BLaER1 treated with 17β-estradiol and CSF1 and Interleukin-3, amounts not matched to agents 10 nM and 100 nM (cell line): ENCODE measurements at regions not wholly inside any gene's neighbourhood (a gene's known extent, or its start where the extent isn't known, plus 50 kb on each side); places are given as distances from the start of the nearest gene placed in this dataset.

Experiments
- H3K27ac ChIP-seq, 11 experiments: shearing (Covaris generic); formaldehyde crosslinking; 2 replicates each; pipeline ENCODE4 v1.8.1; 2022
- H3K27me3 ChIP-seq, 11 experiments: shearing (Covaris generic); formaldehyde crosslinking; 2 replicates each; pipeline ENCODE4 v1.8.1; 2022
- H3K36me3 ChIP-seq, 11 experiments: shearing (Covaris generic); formaldehyde crosslinking; 2 replicates each; pipeline ENCODE4 v1.8.1; 2022
- H3K4me1 ChIP-seq, 10 experiments: shearing (Covaris generic); formaldehyde crosslinking; 2 replicates each; pipeline ENCODE4 v1.8.1; 2022
- H3K4me2 ChIP-seq, 11 experiments: shearing (Covaris generic); formaldehyde crosslinking; 2 replicates each; pipeline ENCODE4 v1.8.1; 2022
- H3K4me3 ChIP-seq, 10 experiments: shearing (Covaris generic); formaldehyde crosslinking; 2 replicates each; pipeline ENCODE4 v1.8.1; 2022
- H3K9ac ChIP-seq, 11 experiments: shearing (Covaris generic); formaldehyde crosslinking; 2 replicates each; pipeline ENCODE4 v1.8.1; 2022
- H3K9me3 ChIP-seq, 11 experiments: shearing (Covaris generic); formaldehyde crosslinking; replicated peaks in 1 of 11; 2 replicates each; pipeline ENCODE4 v1.8.1; 2022
- H4K20me1 ChIP-seq, 11 experiments: shearing (Covaris generic); formaldehyde crosslinking; 2 replicates each; pipeline ENCODE4 v1.8.1; 2022
- Cebpa-rat ChIP-seq, 11 experiments: shearing (Covaris generic); IDR thresholded peaks; 2 replicates each; pipeline ENCODE4 v1.8.1; 2022

- no peak for TF ChIP-seq Cebpa-rat (IDR thresholded peaks at IDR 0.05)
- Histone ChIP-seq H3K9ac (no peak overlapping the region), H3K4me3 (no peak overlapping the region), H3K27me3 (no peaks in the 10 kb centered on the region), H3K4me1 (no peaks in the 10 kb centered on the region), H3K27ac (no peak overlapping the region), H3K4me2 (no peak overlapping the region), H3K9me3 (no peaks in the 10 kb centered on the region), H3K36me3 (no peaks in the 10 kb centered on the region), H4K20me1 (no peaks in the 10 kb centered on the region)
Measured at GRCh38 chr9:118230329-118230728, 526.1 kb downstream of the TLR4 start.

- Histone ChIP-seq H3K27me3 (no peaks in the 10 kb centered on the region), H4K20me1 (no peaks in the 10 kb centered on the region), H3K36me3 (no peaks in the 10 kb centered on the region), H3K9ac (no peak overlapping the region), H3K4me3 (no peak overlapping the region), H3K9me3 (peaks cover 0 to 18% (median 8%) of the 10 kb centered on the region in 11 experiments; a peak in 9 of 22 replicates), H3K27ac (no peak overlapping the region), H3K4me1 (no peaks in the 10 kb centered on the region), H3K4me2 (no peak overlapping the region)
- TF ChIP-seq Cebpa-rat (IDR thresholded peaks at IDR 0.05): no peak
Measured at GRCh38 chr9:118236625-118237024, 532.4 kb downstream of the TLR4 start.

- H3K4me1 ChIP-seq: no peaks in the 10 kb centered on the region
- no peak overlapping the region for H3K9ac ChIP-seq
- no peak overlapping the region for H3K4me2 ChIP-seq
- peaks cover 11 to 29% (median 19%) of the 10 kb centered on the region in 11 experiments for H3K9me3 ChIP-seq
- H3K27ac ChIP-seq: no peak overlapping the region
- H3K36me3 ChIP-seq: no peaks in the 10 kb centered on the region
- no peaks in the 10 kb centered on the region for H4K20me1 ChIP-seq
- H3K27me3 ChIP-seq: no peaks in the 10 kb centered on the region
- no peak for TF ChIP-seq Cebpa-rat (IDR thresholded peaks at IDR 0.05)
- H3K4me3 ChIP-seq: no peak overlapping the region
Measured at GRCh38 chr9:118238139-118238538, 533.9 kb downstream of the TLR4 start.

- TF ChIP-seq Cebpa-rat (IDR thresholded peaks at IDR 0.05): no peak
- H3K27ac ChIP-seq: no peak overlapping the region
- no peaks in the 10 kb centered on the region for H3K36me3 ChIP-seq
- no peaks in the 10 kb centered on the region for H3K4me1 ChIP-seq
- H3K4me3 ChIP-seq: no peak overlapping the region
- H3K9me3 ChIP-seq: peaks cover 12 to 17% (median 14%) of the 10 kb centered on the region in 11 experiments; a peak in 21 of 22 replicates
- H3K4me2 ChIP-seq: no peak overlapping the region
- H3K9ac ChIP-seq: no peak overlapping the region
- no peaks in the 10 kb centered on the region for H3K27me3 ChIP-seq
- no peaks in the 10 kb centered on the region for H4K20me1 ChIP-seq
Measured at GRCh38 chr9:118252027-118252426, 547.8 kb downstream of the TLR4 start.

- Histone ChIP-seq H3K4me1 (no peaks in the 10 kb centered on the region), H3K4me2 (no peak overlapping the region), H3K27ac (no peak overlapping the region), H4K20me1 (no peaks in the 10 kb centered on the region), H3K9ac (no peak overlapping the region), H3K36me3 (no peaks in the 10 kb centered on the region), H3K27me3 (no peaks in the 10 kb centered on the region), H3K4me3 (no peak overlapping the region), H3K9me3 (peaks cover 0 to 14% (median under 1%) of the 10 kb centered on the region in 11 experiments; a peak in 9 of 22 replicates)
- TF ChIP-seq Cebpa-rat (IDR thresholded peaks at IDR 0.05): no peak
Measured at GRCh38 chr9:118262191-118262590, 558.0 kb downstream of the TLR4 start.

GRCh38 chr9:118263949-118264348 is 559.7 kb downstream of the TLR4 start:
- H3K27ac ChIP-seq: no peak overlapping the region
- no peaks in the 10 kb centered on the region for H3K27me3 ChIP-seq
- H3K4me1 ChIP-seq: no peaks in the 10 kb centered on the region
- no peak for TF ChIP-seq Cebpa-rat (IDR thresholded peaks at IDR 0.05)
- no peak overlapping the region for H3K4me3 ChIP-seq
- H3K36me3 ChIP-seq: no peaks in the 10 kb centered on the region
- no peak overlapping the region for H3K4me2 ChIP-seq
- no peak overlapping the region for H3K9ac ChIP-seq
- H3K9me3 ChIP-seq: peaks cover 0 to 10% (median 0%) of the 10 kb centered on the region in 11 experiments; a peak in 1 of 22 replicates
- no peaks in the 10 kb centered on the region for H4K20me1 ChIP-seq

- Histone ChIP-seq H3K4me3 (no peak overlapping the region), H3K9me3 (no peaks in the 10 kb centered on the region), H3K4me2 (no peak overlapping the region), H3K36me3 (no peaks in the 10 kb centered on the region), H3K27me3 (no peaks in the 10 kb centered on the region), H3K27ac (no peak overlapping the region), H3K9ac (no peak overlapping the region), H4K20me1 (no peaks in the 10 kb centered on the region), H3K4me1 (no peaks in the 10 kb centered on the region)
- TF ChIP-seq Cebpa-rat (IDR thresholded peaks at IDR 0.05): no peak
Measured at GRCh38 chr9:118268046-118268445, 563.8 kb downstream of the TLR4 start.

GRCh38 chr9:118269623-118270022 is 565.4 kb downstream of the TLR4 start:
- Histone ChIP-seq H3K9ac (no peak overlapping the region), H3K4me2 (no peak overlapping the region), H3K27ac (no peak overlapping the region), H3K9me3 (no peaks in the 10 kb centered on the region), H4K20me1 (no peaks in the 10 kb centered on the region), H3K4me3 (no peak overlapping the region), H3K36me3 (no peaks in the 10 kb centered on the region), H3K4me1 (no peaks in the 10 kb centered on the region), H3K27me3 (no peaks in the 10 kb centered on the region)
- TF ChIP-seq Cebpa-rat (IDR thresholded peaks at IDR 0.05): no peak

GRCh38 chr9:118271331-118271730 is 567.1 kb downstream of the TLR4 start:
- H3K4me3 ChIP-seq: no peak overlapping the region
- H3K9ac ChIP-seq: no peak overlapping the region
- no peaks in the 10 kb centered on the region for H4K20me1 ChIP-seq
- TF ChIP-seq Cebpa-rat (IDR thresholded peaks at IDR 0.05): no peak
- no peaks in the 10 kb centered on the region for H3K36me3 ChIP-seq
- no peak overlapping the region for H3K27ac ChIP-seq
- no peaks in the 10 kb centered on the region for H3K27me3 ChIP-seq
- no peaks in the 10 kb centered on the region for H3K9me3 ChIP-seq
- H3K4me1 ChIP-seq: no peaks in the 10 kb centered on the region
- H3K4me2 ChIP-seq: no peak overlapping the region

GRCh38 chr9:118271936-118272335 is 567.7 kb downstream of the TLR4 start:
- no peaks in the 10 kb centered on the region for H3K4me1 ChIP-seq
- no peaks in the 10 kb centered on the region for H3K27me3 ChIP-seq
- H4K20me1 ChIP-seq: no peaks in the 10 kb centered on the region
- no peak for TF ChIP-seq Cebpa-rat (IDR thresholded peaks at IDR 0.05)
- H3K27ac ChIP-seq: no peak overlapping the region
- H3K4me2 ChIP-seq: no peak overlapping the region
- H3K36me3 ChIP-seq: no peaks in the 10 kb centered on the region
- H3K9me3 ChIP-seq: no peaks in the 10 kb centered on the region
- H3K9ac ChIP-seq: no peak overlapping the region
- no peak overlapping the region for H3K4me3 ChIP-seq
